SKM-1 (cell line): ENCODE measurements at regions not wholly inside any gene's neighbourhood (a gene's known extent, or its start where the extent isn't known, plus 50 kb on each side); places are given as distances from the start of the nearest gene placed in this dataset.
A peak's percentile ranks its signal among the peaks of the same experiment; 100 is the strongest.
"Not testable (repeated sequence)": the region's sequence is repeated elsewhere in the genome, so short reads cannot be mapped to it uniquely, and the experiment has no call there.

Experiments used
- DNase-seq: peaks from one replicate; lab custom pipeline; 2025; ENCODE audit not compliant: unreplicated experiment; lab: John Stamatoyannopoulos, UW

- DNase-seq: no peak
Observed at GRCh38 chr1:58836408-58836807, 52.6 kb upstream of the JUN start.

GRCh38 chr1:58837886-58838285 lies 54.0 kb upstream of the JUN start:
- DNase-seq: no peak

- no peak for DNase-seq
Observed at GRCh38 chr1:58839147-58839795, 55.4 kb upstream of the JUN start.

GRCh38 chr1:58839846-58840835 lies 56.3 kb upstream of the JUN start:
- no peak for DNase-seq

- DNase-seq: no peak
Observed at GRCh38 chr1:58841455-58841854, 57.6 kb upstream of the JUN start.

- DNase-seq: no peak
Observed at GRCh38 chr1:58842941-58843340, 59.1 kb upstream of the JUN start.

- no peak for DNase-seq
Observed at GRCh38 chr1:58844176-58844575, 60.3 kb upstream of the JUN start.

- peak; percentile 5 for DNase-seq
Observed at GRCh38 chr1:58845942-58846341, 62.1 kb upstream of the JUN start.

GRCh38 chr1:58848818-58849411 lies 65.1 kb upstream of the JUN start:
- DNase-seq: no peak

- DNase-seq: no peak
Observed at GRCh38 chr1:58849551-58849950, 65.7 kb upstream of the JUN start.

- DNase-seq: no peak
Observed at GRCh38 chr1:58850636-58851035, 66.8 kb upstream of the JUN start.

GRCh38 chr1:58852731-58853485 lies 69.1 kb upstream of the JUN start:
- DNase-seq: no peak

- DNase-seq: peak; percentile 24
Observed at GRCh38 chr1:58854576-58854975, 70.7 kb upstream of the JUN start.

- DNase-seq: no peak
Observed at GRCh38 chr1:58855274-58856165, 71.7 kb upstream of the JUN start.

- DNase-seq: not testable (repeated sequence)
Observed at GRCh38 chr1:58856281-58856680, 72.4 kb upstream of the JUN start.

- no peak for DNase-seq
Observed at GRCh38 chr1:58857680-58858673, 74.1 kb upstream of the JUN start.

- no peak for DNase-seq
Observed at GRCh38 chr1:58859769-58860485, 76.1 kb upstream of the JUN start.

- DNase-seq: no peak
Observed at GRCh38 chr1:58861076-58861475, 77.2 kb upstream of the JUN start.
